Endothelial cell of umbilical vein (primary cell): ENCODE measurements at regions not wholly inside any gene's neighbourhood (a gene's known extent, or its start where the extent isn't known, plus 50 kb on each side); places are given as distances from the start of the nearest gene placed in this dataset.

Source experiments
- BruUV-seq: library from RNA; stranded (reverse); fragments of 400-500 nt; replicated peaks from 2 replicates; lab custom pipeline; 2021; lab: Mats Ljungman, UMichigan
- CTCF ChIA-PET: fragments of 300-600, 350-600 bp; sonication (Branson Sonifier 250); formaldehyde crosslinking; loops from one replicate; lab custom pipeline; 2021; ENCODE audit warnings: antibody characterized with exemption, inconsistent platforms; lab: Charles Lee
- POLR2A ChIA-PET: fragments of 300-600, 350-600 bp; sonication (Branson Sonifier 250); formaldehyde crosslinking; loops from one replicate; lab custom pipeline; 2021; ENCODE audit warnings: antibody characterized with exemption, inconsistent platforms; lab: Charles Lee
- DNase-seq: peaks from one replicate; pipeline ENCODE4 v3.0.0-alpha.2; 2011; ENCODE audit warnings: low read depth, low spot score
- FAIRE-seq: peaks from 2 replicates; lab custom pipeline; 2011; peaks lifted over from hg19 to GRCh38; lab: Jason Lieb, UNC
- H2AFZ ChIP-seq: 2 replicates; pipeline ENCODE4 v1.6.0; 2012; ENCODE audit warnings: low read depth, low read length, control low read depth, inconsistent platforms
- H3K27ac ChIP-seq: 2 replicates; pipeline ENCODE4 v1.5.1; 2011; ENCODE audit warnings: low read depth, mild to moderate bottlenecking, control low read depth, low read length, moderate library complexity; ENCODE audit not compliant: insufficient read depth
- H3K27me3 ChIP-seq, 2 experiments: 2 replicates each; pipeline versions ENCODE4 v1.6.0 to v1.6.1; 2011; ENCODE audit warnings: low read length in 2 of 2, mixed read lengths in 1 of 2; ENCODE audit not compliant: control insufficient read depth in 2 of 2, insufficient read depth in 2 of 2
- H3K36me3 ChIP-seq, 2 experiments: 2 replicates in 1 of 2; 3 replicates in 1 of 2; pipeline ENCODE4 v1.5.1; 2011; ENCODE audit warnings: low read length in 2 of 2, mild to moderate bottlenecking in 1 of 2, moderate library complexity in 1 of 2; ENCODE audit not compliant: control insufficient read depth in 2 of 2, insufficient read depth in 2 of 2; ENCODE audit errors: extremely low read depth in 1 of 2
- H3K4me1 ChIP-seq: 3 replicates; pipeline ENCODE4 v1.5.1; 2011; ENCODE audit warnings: mild to moderate bottlenecking, low read length; ENCODE audit not compliant: control insufficient read depth, insufficient read depth; ENCODE audit errors: extremely low read depth
- H3K4me2 ChIP-seq: 2 replicates; pipeline ENCODE4 v1.6.1; 2011; ENCODE audit warnings: low read length, control low read depth, mixed read lengths; ENCODE audit not compliant: insufficient read depth
- H3K4me3 ChIP-seq, 3 experiments: fragments of 200-600 bp in 1 of 3; sonication (generic), shearing (Covaris generic) in 1 of 3; replicated peaks in 1 of 3; 2 replicates each; pipeline ENCODE4 v1.5.1; 2011 to 2016; ENCODE audit warnings: control low read depth in 3 of 3, low read length in 3 of 3, mild to moderate bottlenecking in 2 of 3, inconsistent platforms in 1 of 3, low read depth in 1 of 3, moderate library complexity in 1 of 3; ENCODE audit not compliant: insufficient read depth in 1 of 3
- H3K79me2 ChIP-seq: 2 replicates; pipeline ENCODE4 v1.6.0; 2012; ENCODE audit warnings: low read length, inconsistent platforms; ENCODE audit not compliant: control insufficient read depth, insufficient read depth
- H3K9ac ChIP-seq: replicated peaks from 2 replicates; pipeline ENCODE3; 2011; ENCODE audit warnings: low read length, control low read depth; ENCODE audit not compliant: insufficient read depth; ENCODE audit errors: extremely low read depth
- H3K9me1 ChIP-seq: replicated peaks from 3 replicates; pipeline ENCODE4 v1.6.0; 2011; ENCODE audit warnings: mild to moderate bottlenecking, low read length; ENCODE audit not compliant: control insufficient read depth, insufficient read depth; ENCODE audit errors: extremely low read depth
- H3K9me3 ChIP-seq: replicated peaks from 2 replicates; pipeline ENCODE4 v1.5.1; 2012; ENCODE audit warnings: low read length, inconsistent platforms; ENCODE audit not compliant: control insufficient read depth, insufficient read depth
- H4K20me1 ChIP-seq: replicated peaks from 2 replicates; pipeline ENCODE3; 2011; ENCODE audit warnings: mild to moderate bottlenecking, low read length; ENCODE audit not compliant: control insufficient read depth, insufficient read depth; ENCODE audit errors: extremely low read depth
- CTCF ChIP-seq, 2 donors: IDR thresholded peaks; 1 replicate in 1 of 2; 2 replicates in 1 of 2; pipeline ENCODE4 v1.5.1; 2011; ENCODE audit warnings: low read length in 2 of 2, mild to moderate bottlenecking in 2 of 2, moderate library complexity in 2 of 2, control low read depth in 1 of 2, inconsistent platforms in 1 of 2, low read depth in 1 of 2; ENCODE audit not compliant: insufficient read depth in 1 of 2; ENCODE audit errors: extremely low read depth in 1 of 2
- EZH2 ChIP-seq: IDR thresholded peaks from 2 replicates; pipeline ENCODE4 v1.6.1; 2012; ENCODE audit warnings: borderline replicate concordance, low read depth, mild to moderate bottlenecking, moderate library complexity, low read length, inconsistent platforms; ENCODE audit not compliant: severe bottlenecking
- FOS ChIP-seq: IDR thresholded peaks from 2 replicates; pipeline ENCODE4 v1.6.1; 2011; ENCODE audit warnings: mild to moderate bottlenecking, low read length, moderate library complexity, borderline replicate concordance; ENCODE audit not compliant: insufficient read depth
- GATA2 ChIP-seq: IDR thresholded peaks from 2 replicates; pipeline ENCODE4 v1.7.0; 2011; ENCODE audit warnings: low read depth, mild to moderate bottlenecking, moderate library complexity, mixed read lengths, low read length; ENCODE audit not compliant: insufficient read length, insufficient read depth
- JUN ChIP-seq: IDR thresholded peaks from 2 replicates; pipeline ENCODE4 v1.6.1; 2011; ENCODE audit warnings: borderline replicate concordance, low read depth; ENCODE audit not compliant: insufficient read length, insufficient read depth
- MAX ChIP-seq: IDR thresholded peaks from 2 replicates; pipeline ENCODE4 v1.6.1; 2011; ENCODE audit not compliant: insufficient read depth, insufficient read length
- MYC ChIP-seq: IDR thresholded peaks from one replicate; pipeline ENCODE4 v1.6.1; 2011; ENCODE audit warnings: mild to moderate bottlenecking, low read depth, low read length
- POLR2A ChIP-seq: IDR thresholded peaks from 2 replicates; pipeline ENCODE4 v1.6.1; 2012; ENCODE audit warnings: low read depth, mild to moderate bottlenecking, control low read depth, low read length
- POLR2AphosphoS5 ChIP-seq: IDR thresholded peaks from 2 replicates; pipeline ENCODE4 v1.6.1; 2012; ENCODE audit warnings: low read depth, mild to moderate bottlenecking, control low read depth, low read length, moderate library complexity; ENCODE audit not compliant: insufficient read depth
- dilution Hi-C: fragments of 300-500 bp; cut with MboI; formaldehyde crosslinking; loops from one replicate; pipeline ENCODE4 v1.15.0; 2019; ENCODE audit warnings: low sequenced_read_pairs; ENCODE audit not compliant: extremely low pct_ligation_motif_present
- intact Hi-C: fragments of 100-400 bp; cut with micrococcal nuclease; formaldehyde crosslinking; loops from one replicate; pipeline ENCODE4 v1.10.0; 2022

GRCh38 chr13:85608255-85608829, 190.9 kb downstream of the SLITRK6 start:
- Histone ChIP-seq H3K4me2 (no peak overlapping the region), H3K4me1 (no peaks in the 10 kb centered on the region), H3K27ac (no peak overlapping the region), H3K27me3 (no peaks in the 10 kb centered on the region), H3K4me3 (no peak overlapping the region), H2AFZ (no peak overlapping the region), H3K9me3 (no peaks in the 10 kb centered on the region), H3K79me2 (no peaks in the 10 kb centered on the region), H4K20me1 (no peaks in the 10 kb centered on the region), H3K36me3 (no peaks in the 10 kb centered on the region), H3K9ac (no peak overlapping the region), H3K9me1 (no peaks in the 10 kb centered on the region)
- TF ChIP-seq JUN, result no peak
- TF ChIP-seq EZH2, result no peak
- no peak for TF ChIP-seq FOS
- TF ChIP-seq MYC, result no peak
- TF ChIP-seq CTCF (IDR thresholded peaks at IDR 0.05; ENCODE audit: extremely low read depth in 1 of 2, insufficient read depth in 1 of 2, low read depth in 1 of 2, low read length in 2 of 2), result no peak
- intact Hi-C loops (no loop called here), dilution Hi-C loops (no loop called here)
- no peak for FAIRE-seq
- POLR2A ChIA-PET, result no interaction called here
- BruUV-seq, result no TSS peak
- CTCF ChIA-PET, result no interaction called here
- no peak for DNase-seq

GRCh38 chr13:85603735-85604134, 195.5 kb downstream of the SLITRK6 start:
- ChIA-PET POLR2A (no interaction called here), CTCF (no interaction called here)
- FAIRE-seq (no peak), DNase-seq (no peak)
- intact Hi-C loops, result no loop called here
- no peak overlapping the region for H3K4me2 ChIP-seq
- dilution Hi-C loops, result no loop called here
- TF ChIP-seq MYC (no peak), CTCF (IDR thresholded peaks at IDR 0.05; ENCODE audit: extremely low read depth in 1 of 2, insufficient read depth in 1 of 2, low read depth in 1 of 2, low read length in 2 of 2) (no peak), POLR2AphosphoS5 (no peak), POLR2A (no peak), GATA2 (no peak), MAX (no peak), FOS (no peak), JUN (no peak), EZH2 (no peak)
- no peaks in the 10 kb centered on the region for H3K79me2 ChIP-seq
- no TSS peak for BruUV-seq
- H3K27ac ChIP-seq, result no peak overlapping the region
- no peak overlapping the region for H2AFZ ChIP-seq
- H3K27me3 ChIP-seq, result no peaks in the 10 kb centered on the region
- H3K9ac ChIP-seq, result no peak overlapping the region
- H3K9me3 ChIP-seq, result no peaks in the 10 kb centered on the region
- no peaks in the 10 kb centered on the region for H3K36me3 ChIP-seq
- H3K4me3 ChIP-seq, result no peak overlapping the region
- H4K20me1 ChIP-seq, result no peaks in the 10 kb centered on the region
- H3K4me1 ChIP-seq, result no peaks in the 10 kb centered on the region
- H3K9me1 ChIP-seq, result no peaks in the 10 kb centered on the region
